ENCODE measurements at regions not wholly inside any gene's neighbourhood (a gene's known extent, or its start where the extent isn't known, plus 50 kb on each side); places are given as distances from the start of the nearest gene placed in this dataset.

GRCh38 chr14:104369208-104369607, 210.4 kb upstream of the C14orf180 start:
- ATAC-seq (ENCODE audit: low FRiP score) (no peak), DNase-seq (ENCODE audit: low spot score) (no peak)
- TF ChIP-seq CTCF (IDR thresholded peaks at IDR 0.05), result no peak

GRCh38 chr14:104370256-104370870, 209.2 kb upstream of the C14orf180 start:
- no peak for TF ChIP-seq CTCF (IDR thresholded peaks at IDR 0.05)
- no peak for DNase-seq (ENCODE audit: low spot score)
- no peak for ATAC-seq (ENCODE audit: low FRiP score)

GRCh38 chr14:104371031-104371430, 208.5 kb upstream of the C14orf180 start:
- DNase-seq (ENCODE audit: low spot score) (no peak), ATAC-seq (ENCODE audit: low FRiP score) (no peak)
- no peak for TF ChIP-seq CTCF (IDR thresholded peaks at IDR 0.05)

GRCh38 chr14:104371917-104372316, 207.6 kb upstream of the C14orf180 start:
- no peak for TF ChIP-seq CTCF (IDR thresholded peaks at IDR 0.05)
- ATAC-seq (ENCODE audit: low FRiP score) (no peak), DNase-seq (ENCODE audit: low spot score) (no peak)

- ATAC-seq (ENCODE audit: low FRiP score) (no peak), DNase-seq (ENCODE audit: low spot score) (no peak)
- TF ChIP-seq CTCF (IDR thresholded peaks at IDR 0.05), result no peak
These were observed 207.0 kb upstream of the C14orf180 start for GRCh38 chr14:104372390-104373054.

- DNase-seq (ENCODE audit: low spot score) (no peak), ATAC-seq (ENCODE audit: low FRiP score) (no peak)
- no peak for TF ChIP-seq CTCF (IDR thresholded peaks at IDR 0.05)
These were observed 206.3 kb upstream of the C14orf180 start for GRCh38 chr14:104373055-104373854.
